ENCODE measurements at regions not wholly inside any gene's neighbourhood (a gene's known extent, or its start where the extent isn't known, plus 50 kb on each side); places are given as distances from the start of the nearest gene placed in this dataset.

DNA sequence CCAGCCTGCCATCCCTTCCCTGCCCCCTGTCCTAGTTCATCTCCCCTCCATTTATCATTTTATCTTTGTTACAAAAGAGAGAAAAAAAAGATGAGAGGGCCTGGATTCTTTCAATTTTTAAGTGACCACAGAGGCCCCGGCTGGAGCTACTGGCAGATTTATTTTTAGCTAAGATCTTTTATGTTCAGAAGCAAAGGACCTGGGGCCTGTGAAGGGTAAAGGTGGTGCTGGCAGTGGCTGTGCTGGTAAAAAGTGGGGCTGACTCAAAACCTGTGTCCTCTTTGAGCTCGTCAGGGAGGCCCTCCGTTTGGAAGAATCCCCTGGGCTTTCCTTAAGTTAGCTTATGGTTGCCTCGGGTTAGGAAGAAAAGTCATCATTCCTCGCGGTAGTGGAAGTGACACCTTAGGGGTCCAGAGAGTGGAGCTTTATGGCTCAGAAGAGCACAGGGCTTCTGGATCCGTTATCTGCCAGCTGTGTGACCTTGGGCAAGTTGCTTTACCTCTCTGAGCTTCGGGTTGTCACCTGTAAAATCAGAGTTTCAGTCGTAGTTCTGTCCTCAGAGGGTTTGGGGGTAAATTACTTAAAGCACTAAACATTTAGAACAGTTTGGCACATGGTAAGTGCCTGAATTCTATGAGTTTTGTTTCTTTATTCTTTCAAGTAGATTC, 923.8 kb upstream of the EEF2KMT start:
- no peak for DNase-seq

- DNase-seq: no peak
Observed at GRCh38 chr16:6020162-6020985, 922.8 kb upstream of the EEF2KMT start.

GRCh38 chr16:6019490-6019991, 921.9 kb upstream of the EEF2KMT start:
- DNase-seq: no peak

DNA sequence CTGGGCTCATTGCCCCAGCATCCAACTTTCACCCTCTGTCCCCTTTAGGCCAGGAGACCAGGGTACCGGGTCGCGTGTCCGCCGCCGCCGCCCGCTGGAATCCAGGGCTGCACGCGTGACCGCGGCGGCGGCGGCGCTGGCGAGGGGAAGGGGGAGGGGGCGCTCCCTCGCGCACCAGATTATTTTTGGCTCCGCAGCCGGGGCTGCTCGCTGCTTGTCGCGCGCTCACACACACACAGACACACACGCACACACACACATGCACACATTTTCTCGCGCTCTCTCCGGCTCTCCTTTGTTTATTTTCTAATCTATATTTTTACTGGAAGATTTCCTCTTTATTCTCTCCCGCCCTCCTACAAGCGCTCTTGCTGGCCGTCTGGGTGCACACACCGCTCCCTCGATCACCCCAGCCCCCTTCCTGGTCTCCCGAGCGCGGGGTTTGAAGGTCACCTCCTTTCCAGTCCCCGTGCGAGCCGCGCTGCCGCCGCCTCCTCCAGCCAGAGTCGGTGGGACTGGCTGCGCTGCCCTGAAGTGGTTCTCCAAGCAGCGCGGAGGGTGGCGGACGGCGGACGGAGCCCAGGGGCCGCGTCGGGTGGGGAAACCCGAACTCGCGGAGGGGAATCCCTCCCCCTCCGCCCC, 921.4 kb upstream of the EEF2KMT start:
- DNase-seq: no peak

- DNase-seq: no peak
Observed at GRCh38 chr16:6016530-6017184, 919.1 kb upstream of the EEF2KMT start.

DNA sequence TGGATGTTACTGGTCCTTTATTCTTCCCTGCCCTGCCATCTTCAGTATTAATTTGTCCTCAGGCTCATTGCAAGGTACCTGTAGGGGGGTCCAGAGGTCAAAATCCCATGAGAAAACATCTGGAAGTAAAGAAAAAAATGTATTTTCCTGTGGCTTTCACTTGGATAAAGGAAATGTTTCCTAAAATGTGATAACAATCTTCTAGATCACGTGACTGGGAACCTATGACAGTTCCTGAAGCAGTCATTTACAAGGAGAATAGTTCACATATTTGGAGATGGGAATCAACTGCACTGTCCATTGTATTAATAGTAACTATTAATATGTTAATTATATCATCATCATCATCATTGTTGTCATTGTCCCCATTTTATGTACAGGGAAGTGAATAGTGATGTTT, 915.1 kb upstream of the EEF2KMT start:
- DNase-seq: no peak

DNA sequence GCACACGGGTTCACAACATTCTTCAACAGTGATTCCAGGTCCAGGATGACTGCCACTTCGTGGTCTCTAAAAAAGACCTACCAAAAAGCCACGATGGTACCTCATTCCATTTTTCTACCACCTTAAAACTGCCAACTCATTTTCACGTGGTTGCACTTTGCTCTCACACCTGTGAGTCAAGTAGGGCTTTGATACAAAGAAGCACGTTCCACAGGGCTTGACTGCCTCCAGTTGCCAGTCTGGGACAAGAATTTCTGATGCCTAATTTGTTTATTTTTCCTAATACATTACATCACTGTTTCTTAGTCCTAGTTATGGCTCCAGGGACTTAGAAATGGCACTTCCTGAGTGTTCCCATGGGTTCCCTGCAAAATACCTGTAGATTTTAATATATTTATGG, 911.6 kb upstream of the EEF2KMT start:
- DNase-seq: no peak

GRCh38 chr16:6008670-6009069, 911.1 kb upstream of the EEF2KMT start:
- no peak for DNase-seq

DNA sequence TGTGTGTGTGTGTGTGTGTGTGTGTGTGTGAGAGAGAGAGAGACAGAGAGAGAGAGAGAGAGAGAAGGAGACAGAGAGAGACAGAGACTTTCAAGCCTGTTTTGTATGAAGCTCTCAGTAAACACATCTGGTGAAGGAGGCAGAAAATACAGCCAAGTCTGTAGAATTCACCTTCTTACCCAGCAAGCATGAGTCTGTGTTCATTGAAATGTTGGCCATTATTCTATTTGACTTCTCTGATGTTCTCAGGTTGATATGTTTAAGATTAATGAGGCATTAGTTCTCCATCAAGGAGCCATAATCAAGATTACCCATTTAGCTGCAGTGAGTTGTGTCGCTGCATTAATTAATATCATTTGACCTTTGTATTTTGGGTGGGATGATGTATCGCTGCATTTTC, 895.8 kb upstream of the EEF2KMT start:
- no peak for DNase-seq

DNA sequence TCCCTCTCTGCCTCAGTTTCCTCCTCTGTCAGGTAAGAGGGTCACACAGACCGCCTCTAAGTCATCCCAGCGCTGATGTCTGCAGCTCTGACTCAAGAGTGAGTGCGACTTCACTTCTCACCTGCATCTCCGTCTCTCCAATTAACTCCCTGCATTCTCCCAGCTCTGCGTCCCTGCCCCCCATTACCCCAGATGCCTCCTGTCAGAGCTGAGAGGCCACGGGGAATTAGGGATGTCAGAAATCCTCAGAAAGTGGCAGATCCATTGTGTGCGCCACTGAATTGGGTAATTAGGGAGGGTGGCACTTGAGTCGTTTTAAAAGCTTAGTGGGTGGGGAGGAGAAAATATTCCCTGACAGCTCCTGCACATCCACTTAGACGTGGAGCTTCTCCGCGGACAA, 885.4 kb upstream of the EEF2KMT start:
- no peak for DNase-seq

- no peak for DNase-seq
Observed at GRCh38 chr16:5979905-5980550, 882.4 kb upstream of the EEF2KMT start.

DNA sequence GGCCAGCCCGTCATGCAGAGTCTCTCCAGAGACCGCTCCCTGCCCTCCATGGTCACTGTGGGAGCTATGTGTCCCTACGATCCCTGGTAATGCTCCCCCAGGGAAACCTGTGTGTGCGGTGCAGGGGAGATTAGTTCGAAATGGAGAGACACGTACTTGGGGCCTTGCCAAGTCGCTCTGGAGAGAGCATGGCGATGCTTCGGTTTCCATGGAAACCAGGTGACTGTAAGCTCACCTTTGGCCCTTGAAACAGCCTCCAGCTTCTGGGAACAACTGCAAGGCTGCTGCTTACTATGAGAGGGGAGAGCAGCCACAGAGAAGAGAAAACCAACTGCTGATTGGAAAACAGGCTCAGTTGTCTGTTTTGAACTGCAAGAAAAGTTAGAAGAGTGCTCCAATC, 879.7 kb upstream of the EEF2KMT start:
- no peak for DNase-seq

- no peak for DNase-seq
Observed at GRCh38 chr16:5972747-5973146, 875.2 kb upstream of the EEF2KMT start.

DNA sequence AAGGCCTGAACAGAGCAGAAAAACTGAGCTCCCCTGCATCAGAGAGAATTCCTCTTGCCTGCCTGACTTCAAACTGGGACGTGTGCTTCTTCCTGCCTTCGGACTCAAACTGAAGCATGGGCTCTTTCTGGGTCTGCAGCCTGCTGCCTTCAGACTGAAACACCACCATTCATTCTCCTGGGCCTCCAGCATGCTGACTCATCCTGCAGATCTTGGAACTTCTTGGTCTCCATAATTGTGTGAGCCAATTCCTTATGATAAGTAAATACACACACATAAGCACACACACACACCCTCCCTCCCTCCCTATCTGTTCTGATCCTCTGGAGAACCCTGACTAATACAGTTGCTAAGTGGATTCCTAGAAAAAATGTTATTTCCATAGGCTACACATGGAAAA, 874.3 kb upstream of the EEF2KMT start:
- DNase-seq: no peak

DNA sequence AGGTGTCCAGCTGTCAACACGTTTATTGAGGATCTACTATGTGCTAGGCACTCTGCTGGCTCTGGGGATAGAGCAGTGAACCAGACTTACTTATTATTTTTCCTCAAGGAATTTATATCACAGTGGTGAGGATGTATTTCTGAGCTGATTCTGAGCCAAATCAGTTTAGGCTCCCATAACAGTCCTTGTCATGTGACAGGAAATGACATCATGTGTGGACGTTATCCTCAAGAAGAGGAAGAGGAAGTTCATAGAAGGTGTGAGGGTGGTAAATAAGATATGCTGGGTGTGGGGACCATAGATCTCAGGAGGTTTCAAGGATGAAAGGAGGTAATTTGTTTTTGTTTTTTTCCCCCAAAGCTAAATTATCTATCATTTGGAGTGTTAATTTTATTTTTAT, 873.5 kb upstream of the EEF2KMT start:
- no peak for DNase-seq

DNA sequence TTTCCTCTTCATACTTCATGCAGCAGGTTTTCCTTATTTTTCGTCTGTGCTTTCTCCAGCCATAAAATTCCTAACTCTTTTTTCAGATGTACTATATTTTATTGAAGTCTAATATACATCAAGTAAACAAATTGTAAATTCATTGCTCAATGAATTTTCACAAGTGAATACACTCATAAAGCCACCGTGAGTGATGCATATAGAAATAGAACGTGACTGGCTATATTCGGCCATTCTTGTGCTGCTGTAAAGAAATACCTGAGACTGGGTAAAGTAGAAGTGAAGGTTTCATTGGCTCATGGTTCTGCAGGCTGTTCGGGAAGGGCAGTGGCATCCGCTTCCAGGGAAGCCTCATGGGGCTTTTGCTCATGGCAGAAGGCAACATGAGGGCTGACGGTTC, 868.4 kb upstream of the EEF2KMT start:
- no peak for DNase-seq

DNA sequence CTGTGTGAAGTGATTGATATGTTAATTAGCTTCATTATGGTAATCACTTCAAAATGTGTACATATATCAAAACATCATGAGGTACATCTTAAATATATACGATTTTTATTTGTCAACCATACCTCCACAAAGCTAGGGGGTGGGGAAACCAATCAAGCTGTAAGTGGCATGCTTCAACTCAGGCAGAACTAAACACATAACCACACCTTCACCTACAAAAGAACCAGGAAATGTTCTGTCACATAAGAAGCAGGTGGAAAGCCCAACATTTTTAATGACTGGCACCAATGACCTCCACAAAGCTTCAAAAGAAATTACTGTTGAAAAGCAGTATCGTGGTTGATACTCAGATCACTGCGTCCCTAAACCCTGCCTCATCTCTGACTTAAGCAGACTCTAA, 867.7 kb upstream of the EEF2KMT start:
- DNase-seq: no peak

- DNase-seq: no peak
Observed at GRCh38 chr16:5951486-5951885, 853.9 kb upstream of the EEF2KMT start.

DNA sequence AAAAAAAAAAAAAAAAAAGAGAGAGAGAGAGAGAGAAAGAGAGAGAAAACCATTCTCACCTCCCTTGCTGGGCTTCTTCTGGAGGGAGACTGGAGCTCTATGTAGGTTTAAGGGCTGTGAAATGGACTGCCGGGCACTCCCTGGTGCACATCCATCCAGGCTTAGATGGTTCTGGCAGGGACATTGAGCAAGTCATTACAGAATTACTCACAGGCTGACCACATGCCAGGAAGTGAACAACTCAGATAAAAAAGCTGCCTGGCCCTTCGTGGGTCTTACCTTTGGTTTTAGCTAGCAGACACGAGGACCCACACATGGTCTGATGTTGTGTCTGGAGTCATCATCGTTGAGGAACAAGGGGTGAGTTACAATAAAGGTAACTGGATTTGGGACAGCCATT, 847.4 kb upstream of the EEF2KMT start:
- no peak for DNase-seq

- DNase-seq: no peak
Observed at GRCh38 chr16:5938607-5939006, 841.0 kb upstream of the EEF2KMT start.

GRCh38 chr16:5932906-5933305, 835.3 kb upstream of the EEF2KMT start:
- no peak for DNase-seq

DNA sequence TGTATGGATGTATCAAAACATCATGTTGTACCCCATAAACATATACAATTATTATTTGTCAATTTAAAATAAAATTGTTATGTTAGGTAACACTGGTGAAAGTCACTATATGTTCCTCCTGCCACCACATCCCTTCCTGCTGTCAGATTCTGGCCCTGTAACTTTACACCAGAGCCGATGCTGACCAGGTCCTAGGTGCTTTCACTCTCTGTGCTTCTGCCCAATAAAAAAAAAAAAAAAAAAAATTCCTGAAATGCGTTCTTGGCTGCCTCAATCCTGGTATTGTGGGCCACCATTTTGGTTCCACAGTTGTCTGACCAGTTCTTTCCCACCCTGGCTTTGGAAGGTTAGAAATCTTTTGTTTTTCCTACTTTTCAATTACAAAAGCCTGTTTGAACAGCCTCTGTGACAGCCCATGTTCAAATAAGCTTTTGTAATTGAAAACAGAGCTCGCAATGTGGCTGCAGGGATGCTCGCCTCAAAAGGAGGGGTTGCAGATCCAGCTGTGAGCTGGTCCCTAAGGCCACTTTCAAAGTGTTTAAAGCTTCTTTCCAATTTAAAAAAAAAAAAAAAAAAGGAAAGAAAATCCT, 831.0 kb upstream of the EEF2KMT start:
- DNase-seq: no peak

DNA sequence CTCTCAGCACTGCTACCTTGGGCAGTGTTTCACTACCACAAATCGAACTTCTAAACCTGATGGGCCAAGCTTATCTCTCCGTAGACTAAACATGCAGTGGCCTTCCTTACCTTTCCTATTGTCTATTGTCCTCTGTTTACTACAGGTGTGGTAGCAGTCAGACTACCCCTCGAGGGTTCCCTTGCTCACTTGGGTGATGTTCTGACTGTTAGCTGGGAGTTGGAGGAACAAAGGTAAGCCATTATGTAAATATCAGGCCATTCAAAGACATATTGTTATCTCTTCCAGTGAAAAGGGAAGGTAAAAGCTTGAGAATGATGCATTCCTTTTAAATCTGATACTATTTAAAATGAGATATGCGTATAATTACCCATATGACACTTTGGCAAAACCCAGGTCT, 828.3 kb upstream of the EEF2KMT start:
- no peak for DNase-seq

Data from stimulated activated CD4-positive, alpha-beta T cell treated with anti-CD3 and anti-CD28 coated beads, Interleukin-4, amount 100 ng/mL, for 4 hours (primary cell).